Putamen (tissue), 1 donor: ENCODE measurements at regions not wholly inside any gene's neighbourhood (a gene's known extent, or its start where the extent isn't known, plus 50 kb on each side); places are given as distances from the start of the nearest gene placed in this dataset.
"Not testable (repeated sequence)": the region's sequence is repeated elsewhere in the genome, so short reads cannot be mapped to it uniquely, and the experiment has no call there.

ENCODE experiments used
- DNase-seq: peaks from one replicate; pipeline ENCODE4 v3.0.0-alpha.2; 2016; ENCODE audit warnings: low spot score

GRCh38 chr2:87349006-87349405, 327.4 kb upstream of the PLGLB1 start:
- DNase-seq = not testable (repeated sequence)

DNA sequence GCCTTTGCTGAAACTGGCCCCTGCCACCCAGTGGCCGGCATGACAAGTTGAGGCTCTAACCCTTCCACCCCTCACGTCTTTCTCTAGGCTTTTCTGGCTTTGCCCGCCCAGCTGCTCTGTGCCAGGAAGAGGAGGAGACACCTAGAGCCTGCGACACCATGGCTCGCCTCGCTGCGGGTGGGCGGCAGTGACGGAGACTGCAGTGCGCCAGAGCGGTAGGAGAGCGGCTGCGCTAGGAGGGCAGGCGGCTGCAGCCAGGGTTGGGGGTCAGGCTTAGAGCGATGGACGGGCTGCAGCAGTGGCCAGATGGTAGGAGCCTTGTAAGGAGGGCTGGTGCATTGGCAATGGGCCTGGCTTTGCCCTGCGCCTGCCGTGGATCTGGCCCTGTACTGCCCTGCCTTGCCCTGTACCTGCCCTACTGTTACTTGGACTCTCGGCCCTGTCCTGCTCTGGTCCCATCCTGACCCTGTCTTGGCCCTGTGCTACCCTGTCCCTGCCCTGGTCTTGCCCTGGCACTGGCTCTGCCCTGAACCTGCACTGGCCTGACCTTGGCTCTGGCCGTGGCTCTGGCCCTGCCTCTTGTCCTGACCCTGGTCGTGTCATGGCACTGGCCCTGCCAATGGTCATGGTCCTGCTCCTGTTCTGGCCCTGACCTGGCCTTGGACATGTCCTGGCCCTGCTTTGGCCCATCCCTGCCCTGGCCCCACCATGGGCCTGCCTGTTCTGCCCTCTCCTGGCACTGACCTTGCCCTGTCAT, 330.7 kb upstream of the PLGLB1 start:
- DNase-seq = not testable (repeated sequence)

DNA sequence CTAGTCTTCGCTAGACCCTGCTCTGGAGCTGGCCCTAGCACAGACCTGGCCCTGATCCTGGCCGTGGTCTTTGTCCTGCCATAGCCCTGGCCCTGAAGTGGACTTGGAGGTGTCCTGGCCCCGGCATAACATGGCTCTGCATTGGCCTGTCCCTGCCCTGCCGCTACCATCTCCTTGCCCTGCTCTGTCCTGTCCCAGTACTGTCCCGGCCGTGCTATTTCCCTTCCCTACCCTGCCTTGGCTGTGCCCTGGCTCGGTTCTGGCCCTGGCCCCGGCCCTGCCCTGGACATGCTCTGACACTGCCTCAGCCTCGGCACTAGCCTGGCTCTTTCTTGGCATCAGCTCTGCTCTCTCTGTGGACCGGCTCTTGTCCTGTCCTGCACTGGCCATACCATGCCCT, 331.8 kb upstream of the PLGLB1 start:
- DNase-seq = not testable (repeated sequence)

DNA sequence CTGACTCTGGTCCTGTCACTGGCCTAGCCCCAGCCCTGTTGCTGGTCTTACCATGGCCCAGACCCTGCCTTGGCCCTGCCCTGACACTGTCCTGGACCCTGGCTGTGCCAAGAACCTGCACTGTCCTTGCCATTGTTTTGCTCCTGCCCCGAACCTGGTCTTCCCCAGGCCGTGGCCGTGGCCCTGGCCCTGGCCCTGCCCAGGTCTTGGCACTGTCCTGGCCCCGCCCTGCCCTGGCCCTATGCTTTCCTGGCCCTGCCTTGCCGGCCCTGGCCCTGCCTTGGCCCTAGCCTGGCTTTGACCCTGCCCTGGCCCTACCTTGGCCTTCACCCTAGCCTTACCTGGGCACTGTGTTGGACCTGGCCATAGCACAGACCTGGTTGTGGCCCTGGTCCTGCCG, 332.5 kb upstream of the PLGLB1 start:
- DNase-seq = not testable (repeated sequence)

GRCh38 chr2:87360250-87360649, 338.6 kb upstream of the PLGLB1 start:
- not testable (repeated sequence) for DNase-seq

DNA sequence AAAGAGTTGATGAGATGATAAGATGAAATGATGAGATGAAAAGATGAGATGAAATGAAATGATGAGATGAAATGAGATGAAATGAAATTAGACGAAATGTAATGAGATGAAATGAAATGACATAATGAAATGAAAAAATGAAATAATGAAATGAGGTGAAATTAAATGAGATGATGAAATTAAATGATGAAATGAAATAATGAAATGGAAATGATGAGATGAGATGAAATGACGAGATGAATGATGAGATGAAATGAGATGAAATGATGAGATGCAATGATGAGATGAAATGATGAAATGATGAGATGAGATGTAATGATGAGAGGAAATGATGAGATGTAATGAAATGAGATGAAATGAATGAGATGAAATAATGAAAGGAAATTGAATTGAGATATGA, 339.3 kb upstream of the PLGLB1 start:
- DNase-seq = not testable (repeated sequence)

GRCh38 chr2:87361805-87362204, 340.2 kb upstream of the PLGLB1 start:
- DNase-seq = not testable (repeated sequence)

DNA sequence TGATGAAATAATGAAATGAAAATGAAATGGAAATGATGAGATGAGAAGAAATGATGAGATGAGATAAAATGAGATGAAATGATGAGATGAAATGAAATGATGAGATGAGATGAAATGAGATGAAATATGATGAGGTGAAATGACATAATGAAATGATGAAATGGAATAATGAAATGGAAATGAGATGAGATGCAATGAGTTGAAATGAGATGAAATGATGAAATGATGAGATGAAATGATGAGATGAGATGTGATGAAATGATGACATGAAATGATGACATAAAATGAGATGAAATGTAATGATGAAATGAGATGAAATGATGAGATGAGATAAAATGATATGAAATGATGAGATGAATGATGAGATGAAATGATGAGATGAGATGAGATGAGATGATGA, 342.7 kb upstream of the PLGLB1 start:
- DNase-seq = not testable (repeated sequence)

GRCh38 chr2:87365038-87365437, 343.4 kb upstream of the PLGLB1 start:
- DNase-seq = not testable (repeated sequence)

- DNase-seq = not testable (repeated sequence)
These were observed 361.8 kb upstream of the PLGLB2 start for GRCh38 chr2:87386063-87386560.

- not testable (repeated sequence) for DNase-seq
These were observed 352.1 kb upstream of the PLGLB2 start for GRCh38 chr2:87395784-87396183.

- not testable (repeated sequence) for DNase-seq
These were observed 351.2 kb upstream of the PLGLB2 start for GRCh38 chr2:87396551-87397265.

- not testable (repeated sequence) for DNase-seq
These were observed 350.4 kb upstream of the PLGLB2 start for GRCh38 chr2:87397276-87398065.

DNA sequence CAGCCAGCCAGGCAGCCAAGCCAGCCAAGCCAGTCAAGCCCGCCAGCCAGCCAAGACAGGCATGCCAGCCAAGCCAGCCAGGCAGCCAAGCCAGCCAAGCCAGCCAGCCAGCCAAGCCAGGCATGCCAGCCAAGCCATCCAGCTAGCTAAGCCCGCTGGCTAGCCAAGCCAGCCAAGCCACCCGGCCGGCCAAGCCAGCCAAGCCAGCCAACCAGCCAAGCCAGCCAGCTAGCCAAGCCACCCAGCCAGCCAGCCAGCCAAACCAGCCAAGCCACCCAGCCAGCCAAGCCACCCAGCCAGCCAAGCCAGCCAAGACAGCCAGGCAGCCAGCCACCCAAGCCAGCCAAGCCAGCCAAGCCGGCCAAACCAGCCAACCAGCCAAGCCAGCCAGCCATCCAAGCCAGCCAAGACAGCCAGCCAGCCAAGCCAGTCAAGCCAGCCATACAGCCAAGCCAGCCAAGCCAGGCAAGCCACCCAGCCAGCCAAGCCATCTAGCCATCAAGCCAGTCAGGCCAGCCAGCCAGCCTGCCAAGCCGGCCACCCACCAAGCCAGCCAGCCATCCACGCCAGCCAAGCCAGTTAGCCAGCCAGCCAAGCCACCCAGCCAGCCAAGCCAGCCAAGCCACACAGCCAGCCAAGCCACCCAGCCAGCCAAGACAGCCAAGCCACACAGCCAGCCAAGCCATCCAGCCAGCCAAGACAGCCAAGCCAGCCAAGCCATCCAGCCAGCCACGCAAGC, 349.2 kb upstream of the PLGLB2 start:
- DNase-seq = not testable (repeated sequence)

DNA sequence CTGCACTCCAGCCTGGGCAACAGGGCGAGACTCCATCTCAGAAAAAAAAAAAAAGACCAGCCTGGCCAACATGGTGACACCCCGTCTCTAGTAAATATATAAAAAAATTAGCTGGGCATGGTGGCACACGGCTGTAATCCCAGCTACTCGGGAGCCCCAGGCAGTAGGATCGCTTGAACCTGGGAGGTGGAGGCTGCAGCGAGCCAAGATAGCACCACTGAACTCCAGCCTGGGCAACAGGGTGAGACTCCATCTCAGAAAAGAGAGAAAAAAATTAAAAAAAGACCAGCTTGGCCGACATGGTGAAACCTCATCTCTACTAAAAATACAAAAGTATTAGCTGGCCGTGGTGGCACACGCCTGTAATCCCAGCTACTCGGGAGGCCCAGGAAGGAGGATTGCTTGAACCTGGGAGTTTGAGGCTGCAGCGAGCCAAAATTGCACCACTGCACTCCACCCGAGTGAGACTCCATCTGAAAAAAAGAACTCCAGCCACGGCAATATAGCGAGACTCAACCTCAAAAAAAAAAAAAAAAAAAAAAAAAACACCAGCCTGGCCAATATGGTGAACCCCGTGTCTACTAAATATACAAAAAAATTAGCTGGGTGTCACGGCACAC, 346.1 kb upstream of the PLGLB2 start:
- no peak for DNase-seq

DNA sequence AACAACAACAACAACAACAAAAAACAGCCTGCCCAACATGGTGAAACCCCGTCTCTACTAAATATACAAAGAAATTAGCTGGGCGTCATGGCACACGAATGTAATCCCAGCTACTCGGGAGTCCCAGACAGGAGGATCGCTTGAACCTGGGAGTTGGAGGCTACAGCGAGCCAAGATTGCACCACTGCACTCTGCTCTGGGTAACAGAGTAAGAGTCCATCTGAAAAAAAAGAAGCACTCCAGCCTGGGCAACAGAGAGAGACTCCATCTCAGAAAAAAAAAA, 344.1 kb upstream of the PLGLB2 start:
- no peak for DNase-seq

GRCh38 chr2:87404411-87405255, 343.3 kb upstream of the PLGLB2 start:
- DNase-seq = not testable (repeated sequence)

GRCh38 chr2:87405531-87406216, 342.2 kb upstream of the PLGLB2 start:
- DNase-seq = not testable (repeated sequence)

- not testable (repeated sequence) for DNase-seq
These were observed 341.3 kb upstream of the PLGLB2 start for GRCh38 chr2:87406406-87407175.
